ENCODE measurements at regions not wholly inside any gene's neighbourhood (a gene's known extent, or its start where the extent isn't known, plus 50 kb on each side); places are given as distances from the start of the nearest gene placed in this dataset.

- TF ChIP-seq CTCF (IDR thresholded peaks at IDR 0.05) (no peak), POLR2AphosphoS5 (IDR thresholded peaks at IDR 0.05; ENCODE audit: low read depth, low read length) (no peak), FOXM1 (IDR thresholded peaks at IDR 0.05; ENCODE audit: low read depth) (no peak), USF1 (IDR thresholded peaks at IDR 0.05; ENCODE audit: borderline replicate concordance, low read depth) (no peak), NFIC (IDR thresholded peaks at IDR 0.05; ENCODE audit: borderline replicate concordance) (no peak)
Observed at GRCh38 chrX:142891046-142891445, 134.7 kb upstream of the SPANXN4 start.
